OCI-LY3 (cell line): ENCODE measurements at regions not wholly inside any gene's neighbourhood (a gene's known extent, or its start where the extent isn't known, plus 50 kb on each side); places are given as distances from the start of the nearest gene placed in this dataset.

Experiments
- CTCF ChIP-seq: fragments of 200-600, 300-600 bp; sonication (generic); IDR thresholded peaks from 2 replicates; pipeline ENCODE4 v1.5.1; 2014; ENCODE audit warnings: antibody characterized with exemption, low read length, low read depth
- EZH2phosphoT487 ChIP-seq: fragments of 200-600 bp; shearing (Covaris generic); IDR thresholded peaks from 2 replicates; pipeline ENCODE4 v1.6.1; 2018; ENCODE audit warnings: antibody characterized with exemption, mixed run types, low read depth

GRCh38 chr6:9745966-9746365, 668.9 kb downstream of the TFAP2A start:
- TF ChIP-seq CTCF (no peak), EZH2phosphoT487 (no peak)
